ENCODE measurements at regions not wholly inside any gene's neighbourhood (a gene's known extent, or its start where the extent isn't known, plus 50 kb on each side); places are given as distances from the start of the nearest gene placed in this dataset.

GRCh38 chr11:116093481-116094270 lies 589.5 kb upstream of the CADM1 start:
- Histone ChIP-seq H3K79me2 (replicated peaks; ENCODE audit: insufficient read depth) (no peaks in the 10 kb centered on the region), H4K20me1 (replicated peaks; ENCODE audit: insufficient read depth) (no peaks in the 10 kb centered on the region), H3K4me3 (no peak overlapping the region), H2AFZ (no peak overlapping the region), H3F3A (replicated peaks; ENCODE audit: low read depth) (no peaks in the 10 kb centered on the region), H3K4me2 (no peak overlapping the region), H3K27ac (ENCODE audit: low read depth) (no peak overlapping the region), H3K36me3 (ENCODE audit: insufficient read depth) (no peaks in the 10 kb centered on the region), H3K27me3 (ENCODE audit: insufficient read depth) (no peaks in the 10 kb centered on the region), H3K9me2 (ENCODE audit: insufficient read depth) (no peaks in the 10 kb centered on the region; the same call in 1 of the 2 replicates), H3K4me1 (ENCODE audit: insufficient read depth) (peaks cover 6% of the 10 kb centered on the region; the same call in 1 of the 2 replicates)
- ATAC-seq (no peak), DNase-seq (ENCODE audit: low spot score) (no peak)
- no peak overlapping the region for H3K27ac Mint-ChIP-seq
- H3K36me3 Mint-ChIP-seq (ENCODE audit: low read depth) = no peaks in the 10 kb centered on the region
- no peaks in the 10 kb centered on the region for H3K9me3 Mint-ChIP-seq
- no peak for TF ChIP-seq REST (IDR thresholded peaks at IDR 0.05; ENCODE audit: unreplicated experiment)
- TF ChIP-seq POLR2AphosphoS5 (IDR thresholded peaks at IDR 0.05; ENCODE audit: low read depth) = no peak
- TF ChIP-seq ETS1 (IDR thresholded peaks at IDR 0.05) = no peak
- no peak for TF ChIP-seq EZH2 (IDR thresholded peaks at IDR 0.05; ENCODE audit: low read depth, unreplicated experiment)
- TF ChIP-seq STAT1 (IDR thresholded peaks at IDR 0.05; ENCODE audit: unreplicated experiment) = no peak
- TF ChIP-seq ZNF114 (CRISPR knock-in tag; IDR thresholded peaks at IDR 0.05) = no peak
- TF ChIP-seq CREB1 (CRISPR knock-in tag; IDR thresholded peaks at IDR 0.05; ENCODE audit: low read depth) = no peak
- TF ChIP-seq ZNF331 (CRISPR knock-in tag; IDR thresholded peaks at IDR 0.05; ENCODE audit: low read depth) = no peak
- no peaks in the 10 kb centered on the region for H3K27me3 Mint-ChIP-seq (ENCODE audit: insufficient read depth, low read depth, poor library complexity)
- peaks cover 6% of the 10 kb centered on the region for H3K4me1 Mint-ChIP-seq
- no peak overlapping the region for H3K4me3 Mint-ChIP-seq

GRCh38 chr11:116093065-116093464 lies 588.9 kb upstream of the CADM1 start:
- H3K4me1 ChIP-seq (ENCODE audit: insufficient read depth) = peaks cover 6% of the 10 kb centered on the region; the same call in 1 of the 2 replicates
- peaks cover 6% of the 10 kb centered on the region for H3K4me1 Mint-ChIP-seq
- ATAC-seq (peak; percentile 50), DNase-seq (ENCODE audit: low spot score) (no peak)
- no peaks in the 10 kb centered on the region; the same call in 1 of the 2 replicates for H3K9me2 ChIP-seq (ENCODE audit: insufficient read depth)
- H3K27me3 ChIP-seq (ENCODE audit: insufficient read depth) = no peaks in the 10 kb centered on the region
- no peak overlapping the region for H3K27ac ChIP-seq (ENCODE audit: low read depth)
- no peak overlapping the region for H2AFZ ChIP-seq
- H3K36me3 ChIP-seq (ENCODE audit: insufficient read depth) = no peaks in the 10 kb centered on the region
- H3K36me3 Mint-ChIP-seq (ENCODE audit: low read depth) = no peaks in the 10 kb centered on the region
- no peaks in the 10 kb centered on the region for H4K20me1 ChIP-seq (replicated peaks; ENCODE audit: insufficient read depth)
- no peaks in the 10 kb centered on the region; the same call in 2 of the 3 replicates for H3K9me3 Mint-ChIP-seq
- no peak overlapping the region for H3K4me3 Mint-ChIP-seq
- no peaks in the 10 kb centered on the region for H3F3A ChIP-seq (replicated peaks; ENCODE audit: low read depth)
- no peak overlapping the region for H3K4me3 ChIP-seq
- TF ChIP-seq EZH2phosphoT487 (IDR thresholded peaks at IDR 0.05; ENCODE audit: unreplicated experiment) (no peak), ZNF331 (CRISPR knock-in tag; IDR thresholded peaks at IDR 0.05; ENCODE audit: low read depth) (no peak), NANOG (IDR thresholded peaks at IDR 0.05; ENCODE audit: borderline replicate concordance) (no peak), CREB1 (CRISPR knock-in tag; IDR thresholded peaks at IDR 0.05; ENCODE audit: low read depth) (no peak), STAT1 (IDR thresholded peaks at IDR 0.05; ENCODE audit: unreplicated experiment) (no peak), CTCF (conservative IDR thresholded peaks at IDR 0.05; ENCODE audit: low read depth in 2 of 2) (no peak), EZH2 (IDR thresholded peaks at IDR 0.05; ENCODE audit: low read depth, unreplicated experiment) (no peak), POLR2AphosphoS5 (IDR thresholded peaks at IDR 0.05; ENCODE audit: low read depth) (no peak), JUNB (IDR thresholded peaks at IDR 0.05; ENCODE audit: unreplicated experiment) (no peak), ZNF114 (CRISPR knock-in tag; IDR thresholded peaks at IDR 0.05) (no peak)
- H3K4me2 ChIP-seq = no peak overlapping the region
- H3K27me3 Mint-ChIP-seq (ENCODE audit: insufficient read depth, low read depth, poor library complexity) = no peaks in the 10 kb centered on the region
- H3K27ac Mint-ChIP-seq = no peak overlapping the region
- H3K79me2 ChIP-seq (replicated peaks; ENCODE audit: insufficient read depth) = no peaks in the 10 kb centered on the region
